A549 (cell line): ENCODE measurements at regions not wholly inside any gene's neighbourhood (a gene's known extent, or its start where the extent isn't known, plus 50 kb on each side); places are given as distances from the start of the nearest gene placed in this dataset.

Experiments used
- ATAC-seq, 2 experiments: fragments of 200-7000 bp in 1 of 2; fragments of >200 bp in 1 of 2; cut with Nextera tagmentation in 1 of 2; cut with Tn5 transposase in 1 of 2; 3 replicates each; pipeline versions ENCODE4 v1.8.0 to v1.9.1; 2018 to 2020; ENCODE audit warnings: mild to moderate bottlenecking in 1 of 2, moderate library complexity in 1 of 2
- CTCF ChIA-PET: fragments of 300-600 bp; sonication (Branson Sonifier 250); formaldehyde crosslinking; extraction: SDS; loops from one replicate; lab custom pipeline; 2021; ENCODE audit warnings: antibody characterized with exemption, inconsistent platforms; lab: Yijun Ruan, JAX
- POLR2A ChIA-PET: fragments of 350-600 bp; formaldehyde crosslinking; extraction: SDS; loops from one replicate; lab custom pipeline; 2021; ENCODE audit warnings: antibody characterized with exemption, inconsistent platforms; lab: Yijun Ruan, JAX
- DNase-seq, 2 experiments: peaks; one replicate each; pipeline versions ENCODE4 v3.0.0 to v3.0.0-alpha.2; 2011 to 2016; ENCODE audit warnings: low read depth in 1 of 2, low spot score in 1 of 2
- FAIRE-seq: peaks from 2 replicates; lab custom pipeline; 2011; peaks lifted over from hg19 to GRCh38; lab: Jason Lieb, UNC
- H3K27ac ChIP-seq, 2 experiments: fragments of >200 bp; sonication (Bioruptor Twin); formaldehyde crosslinking; 3 replicates each; pipeline ENCODE4 v1.5.1; 2016 to 2017
- H3K4me1 ChIP-seq: fragments of >200 bp; sonication (Bioruptor Twin); formaldehyde crosslinking; 3 replicates; pipeline ENCODE4 v1.6.1; 2016
- H3K4me2 ChIP-seq: fragments of >200 bp; sonication (Bioruptor Twin); formaldehyde crosslinking; 3 replicates; pipeline ENCODE4 v1.6.1; 2016
- H3K4me3 ChIP-seq: fragments of >200 bp; sonication (Bioruptor Twin); formaldehyde crosslinking; 3 replicates; pipeline ENCODE4 v1.5.1; 2016
- H3K9me3 ChIP-seq: fragments of >200 bp; sonication (Bioruptor Twin); formaldehyde crosslinking; 3 replicates; pipeline ENCODE4 v1.6.1; 2016
- BHLHE40 ChIP-seq: IDR thresholded peaks from 2 replicates; pipeline ENCODE4 v1.6.1; 2012; ENCODE audit warnings: low read depth, low read length, inconsistent platforms
- CHD4 ChIP-seq: fragments of 200-600 bp; sonication (generic); IDR thresholded peaks from 2 replicates; pipeline ENCODE4 v1.6.1; 2016; ENCODE audit warnings: antibody characterized with exemption, mild to moderate bottlenecking, borderline replicate concordance
- ESRRA ChIP-seq: fragments of 150-350 bp; IDR thresholded peaks from 2 replicates; pipeline ENCODE4 v1.6.1; 2014; ENCODE audit warnings: mild to moderate bottlenecking, low read length, borderline replicate concordance
- FOSL2 ChIP-seq, 2 experiments: fragments of 450-650 bp in 1 of 2; fragments of >200 bp in 1 of 2; sonication (Bioruptor Twin) in 1 of 2; formaldehyde crosslinking; IDR thresholded peaks; 2 replicates each; pipeline versions ENCODE4 v1.5.0 to v1.6.1; 2016 to 2020; ENCODE audit warnings: mild to moderate bottlenecking in 1 of 2, moderate library complexity in 1 of 2
- FOXS1 ChIP-seq: fragments of 250-450 bp; sonication (Bioruptor Pico); IDR thresholded peaks from 2 replicates; pipeline ENCODE4 v1.5.0; 2020; ENCODE audit warnings: mild to moderate bottlenecking, moderate library complexity
- GATA3 ChIP-seq: IDR thresholded peaks from 2 replicates; pipeline ENCODE4 v1.6.1; 2012; ENCODE audit warnings: borderline replicate concordance
- HEYL ChIP-seq: fragments of 250-450 bp; sonication (Bioruptor Pico); IDR thresholded peaks from 2 replicates; pipeline ENCODE4 v1.8.0; 2021; ENCODE audit warnings: mild to moderate bottlenecking, moderate library complexity
- HOXA7 ChIP-seq: fragments of 250-450 bp; sonication (Bioruptor Pico); IDR thresholded peaks from 2 replicates; pipeline ENCODE4 v1.5.0; 2020; ENCODE audit warnings: mild to moderate bottlenecking, moderate library complexity
- HOXB13 ChIP-seq: fragments of 250-450 bp; sonication (Bioruptor Pico); IDR thresholded peaks from 2 replicates; pipeline ENCODE4 v1.5.0; 2020; ENCODE audit warnings: low read depth, mild to moderate bottlenecking, moderate library complexity
- JUN ChIP-seq, 2 experiments: fragments of >200 bp; sonication (Bioruptor Twin); formaldehyde crosslinking; IDR thresholded peaks; 2 replicates in 1 of 2; 3 replicates in 1 of 2; pipeline ENCODE4 v1.6.1; 2016 to 2017
- KDM1A ChIP-seq: fragments of 200-600 bp; sonication (generic); IDR thresholded peaks from 2 replicates; pipeline ENCODE4 v1.6.1; 2016; ENCODE audit warnings: low read depth, mild to moderate bottlenecking
- MAX ChIP-seq: IDR thresholded peaks from 2 replicates; pipeline ENCODE4 v1.6.1; 2012
- MAZ ChIP-seq: fragments of 150-350 bp; IDR thresholded peaks from 2 replicates; pipeline ENCODE4 v1.6.1; 2014; ENCODE audit warnings: antibody characterized with exemption, low read depth, low read length, borderline replicate concordance
- NFE2L2 ChIP-seq: fragments of 150-350 bp; conservative IDR thresholded peaks from 2 replicates; pipeline ENCODE4 v1.6.1; 2014; ENCODE audit warnings: low read length
- NR3C1 ChIP-seq: fragments of >200 bp; sonication (Bioruptor Twin); formaldehyde crosslinking; IDR thresholded peaks from 3 replicates; pipeline ENCODE4 v1.6.1; 2017
- RAD21 ChIP-seq, 2 experiments: fragments of >200 bp in 1 of 2; sonication (Bioruptor Twin) in 1 of 2; formaldehyde crosslinking in 1 of 2; IDR thresholded peaks in 1 of 2; conservative IDR thresholded peaks in 1 of 2; 2 replicates in 1 of 2; 3 replicates in 1 of 2; pipeline ENCODE4 v1.6.1; 2012 to 2018; ENCODE audit warnings: inconsistent platforms in 1 of 2
- RFX5 ChIP-seq: fragments of 450-650 bp; IDR thresholded peaks from 2 replicates; pipeline ENCODE4 v1.7.1; 2014; ENCODE audit warnings: antibody characterized with exemption, mild to moderate bottlenecking, moderate library complexity
- RNF2 ChIP-seq: fragments of 200-600 bp; sonication (generic); IDR thresholded peaks from 2 replicates; pipeline ENCODE4 v1.6.1; 2016; ENCODE audit warnings: low read depth, mild to moderate bottlenecking, antibody characterized with exemption, moderate library complexity, borderline replicate concordance
- SMC3 ChIP-seq: fragments of >200 bp; sonication (Bioruptor Twin); formaldehyde crosslinking; IDR thresholded peaks from 3 replicates; pipeline ENCODE4 v1.6.1; 2018; ENCODE audit warnings: inconsistent platforms
- TFCP2L1 ChIP-seq: fragments of 250-450 bp; sonication (Bioruptor Pico); IDR thresholded peaks from 2 replicates; pipeline ENCODE4 v1.5.0; 2021; ENCODE audit warnings: mild to moderate bottlenecking
- TP53 ChIP-seq: fragments of 250-450 bp; sonication (Bioruptor Pico); IDR thresholded peaks from 2 replicates; pipeline ENCODE4 v1.5.0; 2021; ENCODE audit warnings: mild to moderate bottlenecking, moderate library complexity
- ZFP36 ChIP-seq: fragments of 450-650 bp; IDR thresholded peaks from 2 replicates; pipeline ENCODE4 v1.6.1; 2014; ENCODE audit warnings: borderline replicate concordance; ENCODE audit not compliant: partially characterized antibody
- WGBS: methylation state at CpG from one replicate; pipeline ENCODE4 v1.1.6; 2017; ENCODE audit errors: missing lambda C conversion rate; 5-methylcytosine and 5-hydroxymethylcytosine counted together
- TF ChIP-seq, protein P1 (sequence below): fragments of 250-450 bp; sonication (Bioruptor Pico); IDR thresholded peaks from 2 replicates; pipeline ENCODE4 v1.5.0; 2021; ENCODE audit warnings: mild to moderate bottlenecking, moderate library complexity, borderline replicate concordance
- TF ChIP-seq, protein P2 (sequence below): fragments of >200 bp; sonication (Bioruptor Twin); formaldehyde crosslinking; IDR thresholded peaks from 2 replicates; pipeline ENCODE4 v1.6.1; 2016

- Histone ChIP-seq H3K4me2 (no peak overlapping the region), H3K27ac (no peak overlapping the region), H3K4me1 (no peaks in the 10 kb centered on the region), H3K4me3 (no peak overlapping the region), H3K9me3 (0 out of 3 replicates have a peak, but pooled peaks cover 2% of the 10 kb centered on the region)
- TF ChIP-seq FOSL2 (IDR thresholded peaks at IDR 0.05) (no peak), FOSL2 (CRISPR knock-in tag; IDR thresholded peaks at IDR 0.05) (no peak), MAZ (no peak), CHD4 (no peak), ESRRA (no peak), RNF2 (no peak), RFX5 (no peak), TP53 (no peak), RAD21 (conservative IDR thresholded peaks at IDR 0.05 in 1 of 2, IDR thresholded peaks at IDR 0.05 in 1 of 2) (no peak), BHLHE40 (no peak), TFCP2L1 (CRISPR knock-in tag) (no peak), GATA3 (no peak), KDM1A (no peak), JUN (IDR thresholded peaks at IDR 0.05) (no peak), SMC3 (no peak), ZFP36 (no peak), FOXS1 (no peak), MAX (no peak)
- TF ChIP-seq, protein P1, sequence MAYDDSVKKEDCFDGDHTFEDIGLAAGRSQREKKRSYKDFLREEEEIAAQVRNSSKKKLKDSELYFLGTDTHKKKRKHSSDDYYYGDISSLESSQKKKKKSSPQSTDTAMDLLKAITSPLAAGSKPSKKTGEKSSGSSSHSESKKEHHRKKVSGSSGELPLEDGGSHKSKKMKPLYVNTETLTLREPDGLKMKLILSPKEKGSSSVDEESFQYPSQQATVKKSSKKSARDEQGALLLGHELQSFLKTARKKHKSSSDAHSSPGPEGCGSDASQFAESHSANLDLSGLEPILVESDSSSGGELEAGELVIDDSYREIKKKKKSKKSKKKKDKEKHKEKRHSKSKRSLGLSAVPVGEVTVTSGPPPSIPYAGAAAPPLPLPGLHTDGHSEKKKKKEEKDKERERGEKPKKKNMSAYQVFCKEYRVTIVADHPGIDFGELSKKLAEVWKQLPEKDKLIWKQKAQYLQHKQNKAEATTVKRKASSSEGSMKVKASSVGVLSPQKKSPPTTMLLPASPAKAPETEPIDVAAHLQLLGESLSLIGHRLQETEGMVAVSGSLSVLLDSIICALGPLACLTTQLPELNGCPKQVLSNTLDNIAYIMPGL (CRISPR knock-in tag), result no peak
- ATAC-seq, result no peak
- ChIA-PET POLR2A (no interaction called here), CTCF (no interaction called here)
- no peak for DNase-seq
- no peak for FAIRE-seq
- WGBS, result 73% methylated on average over 2 of the region's 2 CpGs
Measured at GRCh38 chr5:92444888-92445287, 1061.8 kb upstream of the ARRDC3 start.

DNA sequence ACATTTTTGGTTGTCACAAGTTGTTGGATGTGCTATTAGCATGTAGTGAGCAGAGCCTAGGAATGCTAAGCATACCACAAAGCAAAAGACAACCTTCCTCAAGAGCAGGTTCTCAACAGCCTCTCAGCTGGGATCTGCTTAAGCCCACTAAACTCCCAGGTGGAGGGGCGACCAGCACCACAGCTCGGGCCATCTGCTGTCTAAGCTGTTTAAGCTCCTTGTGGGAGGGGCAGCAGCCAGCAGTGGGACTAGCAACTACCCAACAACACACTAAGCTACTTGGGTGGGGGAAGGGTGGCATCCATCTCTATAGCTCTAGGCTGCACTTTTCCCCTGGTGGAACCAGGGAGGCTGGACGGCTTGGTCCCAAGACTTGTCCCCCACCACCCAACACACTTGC is 1052.7 kb upstream of the ARRDC3 start:
- POLR2A ChIA-PET, result no interaction called here
- Histone ChIP-seq H3K4me3 (no peak overlapping the region), H3K4me1 (no peaks in the 10 kb centered on the region), H3K4me2 (no peak overlapping the region), H3K27ac (no peak overlapping the region), H3K9me3 (0 out of 3 replicates have a peak, but pooled peaks cover 12% of the 10 kb centered on the region)
- DNase-seq (no peak), FAIRE-seq (no peak), ATAC-seq (no peak)
- TF ChIP-seq, protein P2, sequence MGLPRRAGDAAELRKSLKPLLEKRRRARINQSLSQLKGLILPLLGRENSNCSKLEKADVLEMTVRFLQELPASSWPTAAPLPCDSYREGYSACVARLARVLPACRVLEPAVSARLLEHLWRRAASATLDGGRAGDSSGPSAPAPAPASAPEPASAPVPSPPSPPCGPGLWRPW, result no peak
- TF ChIP-seq HEYL (CRISPR knock-in tag), result no peak
- no peak for TF ChIP-seq NFE2L2
- no peak for TF ChIP-seq MAZ
- whole genome bisulfite sequencing, result 94% methylated on average over 3 of the region's 3 CpGs
- CTCF ChIA-PET, result no interaction called here

DNA sequence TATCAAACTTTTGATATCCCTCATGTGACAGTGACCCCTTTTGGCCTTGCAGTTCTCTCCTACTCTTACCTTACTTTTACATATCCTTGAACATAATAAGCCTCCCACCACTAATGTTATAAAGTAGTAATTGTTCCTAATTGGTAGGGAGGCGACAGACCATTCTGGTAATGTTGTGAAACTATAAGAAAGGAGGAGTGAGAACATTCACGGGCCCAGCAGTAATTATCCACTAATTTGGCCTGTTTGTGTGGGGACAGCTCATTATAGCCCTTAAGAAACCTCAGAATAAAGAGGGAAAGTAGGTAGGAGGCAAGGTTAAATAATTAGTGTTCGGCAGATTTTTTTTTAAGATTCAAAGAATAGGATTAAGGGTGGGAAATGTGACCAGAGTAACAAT is 1046.5 kb upstream of the ARRDC3 start:
- WGBS, result 83% methylated on average over 3 of the region's 3 CpGs
- no peak for DNase-seq
- Histone ChIP-seq H3K4me3 (no peak overlapping the region), H3K27ac (no peak overlapping the region), H3K4me2 (no peak overlapping the region), H3K9me3 (0 out of 3 replicates have a peak, but pooled peaks cover 5% of the 10 kb centered on the region), H3K4me1 (no peaks in the 10 kb centered on the region)
- ChIA-PET CTCF (no interaction called here), POLR2A (no interaction called here)
- ATAC-seq, result no peak
- FAIRE-seq, result no peak
- no peak for TF ChIP-seq NR3C1
- TF ChIP-seq HOXB13 (CRISPR knock-in tag), result no peak
- no peak for TF ChIP-seq HOXA7
